CD4-positive, alpha-beta memory T cell (primary cell): ENCODE measurements at regions not wholly inside any gene's neighbourhood (a gene's known extent, or its start where the extent isn't known, plus 50 kb on each side); places are given as distances from the start of the nearest gene placed in this dataset.

Experiments used
- CTCF ChIA-PET: fragments of 350-600 bp; sonication (Branson Sonifier 250); formaldehyde crosslinking; loops from one replicate; lab custom pipeline; 2021; ENCODE audit warnings: inconsistent platforms; ENCODE audit not compliant: partially characterized antibody; lab: Charles Lee
- POLR2A ChIA-PET: fragments of 350-600 bp; sonication (Branson Sonifier 250); formaldehyde crosslinking; loops from one replicate; lab custom pipeline; 2021; ENCODE audit not compliant: partially characterized antibody; lab: Charles Lee
- DNase-seq, 5 donors: peaks; one replicate each; pipeline versions ENCODE4 v3.0.0 to v3.0.0-alpha.2; 2020 to 2022; ENCODE audit warnings: mixed read lengths in 1 of 5
- H3K27ac ChIP-seq: one replicate; pipeline ENCODE4 v1.7.0; 2013; ENCODE audit warnings: low read depth, low read length
- H3K27me3 ChIP-seq: 2 replicates; pipeline ENCODE4 v1.7.0; 2013; ENCODE audit warnings: mild to moderate bottlenecking, low read length, moderate library complexity; ENCODE audit not compliant: insufficient read depth
- H3K36me3 ChIP-seq: 2 replicates; pipeline ENCODE4 v1.7.0; 2013; ENCODE audit warnings: mild to moderate bottlenecking, low read length, moderate library complexity; ENCODE audit not compliant: insufficient read depth
- H3K4me1 ChIP-seq: 2 replicates; pipeline ENCODE4 v1.7.0; 2013; ENCODE audit warnings: mild to moderate bottlenecking, low read length, moderate library complexity; ENCODE audit not compliant: insufficient read depth
- H3K4me3 ChIP-seq, 2 donors: one replicate each; pipeline ENCODE4 v1.7.0; 2013; ENCODE audit warnings: low read length in 2 of 2, mild to moderate bottlenecking in 1 of 2
- H3K9me3 ChIP-seq, 2 donors: one replicate each; pipeline ENCODE4 v1.7.0; 2013; ENCODE audit warnings: low read length in 2 of 2, control low read depth in 1 of 2; ENCODE audit not compliant: control insufficient read depth in 1 of 2
- H3K27ac Mint-ChIP-seq, 7 donors: one replicate each; pipeline ENCODE4 v1.8.0; 2020 to 2021; ENCODE audit warnings: mixed read lengths in 7 of 7, mild to moderate bottlenecking in 6 of 7, inconsistent platforms in 3 of 7, moderate library complexity in 3 of 7
- H3K27me3 Mint-ChIP-seq, 2 donors: one replicate each; pipeline ENCODE4 v1.8.0; 2020 to 2021; ENCODE audit warnings: mixed read lengths in 2 of 2
- H3K36me3 Mint-ChIP-seq, 2 donors: one replicate each; pipeline ENCODE4 v1.8.0; 2020 to 2021; ENCODE audit warnings: mixed read lengths in 2 of 2, inconsistent platforms in 1 of 2, mild to moderate bottlenecking in 1 of 2
- H3K4me1 Mint-ChIP-seq, 4 donors: one replicate each; pipeline ENCODE4 v1.8.0; 2020 to 2021; ENCODE audit warnings: mixed read lengths in 4 of 4, mild to moderate bottlenecking in 1 of 4
- H3K4me3 Mint-ChIP-seq, 8 donors: one replicate each; pipeline ENCODE4 v1.8.0; 2020 to 2021; ENCODE audit warnings: mixed read lengths in 8 of 8, mild to moderate bottlenecking in 7 of 8, moderate library complexity in 6 of 8, inconsistent platforms in 3 of 8
- H3K9me3 Mint-ChIP-seq, 8 donors: one replicate each; pipeline ENCODE4 v1.8.0; 2020 to 2021; ENCODE audit warnings: mixed read lengths in 8 of 8, mild to moderate bottlenecking in 5 of 8, inconsistent platforms in 3 of 8, moderate library complexity in 1 of 8
- intact Hi-C: fragments of 100-400 bp; cut with micrococcal nuclease; formaldehyde crosslinking; loops from one replicate; pipeline ENCODE4 v1.15.1; 2023

DNA sequence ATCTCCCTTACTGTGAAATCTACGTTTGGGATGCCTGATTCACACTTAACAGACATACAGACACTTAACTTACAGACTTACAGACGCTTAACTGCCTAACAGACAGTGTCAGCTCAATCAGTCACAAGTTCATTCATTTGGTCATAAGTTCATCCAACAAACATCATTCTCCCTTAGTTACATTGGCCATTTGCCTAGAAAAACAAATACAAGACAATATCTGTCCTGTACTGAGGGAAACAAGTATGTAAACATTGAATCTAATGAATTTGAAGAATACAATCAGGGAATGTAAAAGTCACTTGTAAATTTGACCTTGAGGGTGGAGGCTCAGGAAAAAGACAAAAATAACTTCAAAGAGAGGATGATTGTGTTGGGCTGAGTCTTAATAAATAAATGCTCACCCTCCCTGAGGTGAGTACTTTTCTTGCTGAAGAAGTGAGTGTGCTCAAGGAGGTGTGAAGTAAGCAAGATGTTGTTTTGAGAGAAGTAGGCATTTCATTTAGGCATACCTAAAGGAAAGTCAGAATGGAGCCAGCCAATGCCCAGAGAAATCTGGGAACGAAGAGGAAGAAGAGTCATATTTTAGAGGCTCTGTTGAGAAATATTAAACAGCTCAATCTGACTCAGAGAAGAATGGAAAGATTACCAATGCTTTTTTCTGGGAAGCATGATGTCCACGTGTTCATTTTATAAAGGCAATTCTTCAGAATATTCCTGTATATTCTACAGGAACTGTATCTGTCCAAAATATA, 958.4 kb upstream of the SLC10A2 start:
- Mint-ChIP-seq H3K9me3 (peaks cover 0 to 6% (median 0%) of the 10 kb centered on the region in 8 donors), H3K27me3 (no peaks in the 10 kb centered on the region), H3K27ac (no peak overlapping the region), H3K36me3 (no peaks in the 10 kb centered on the region), H3K4me3 (no peak overlapping the region), H3K4me1 (no peaks in the 10 kb centered on the region)
- no peaks in the 10 kb centered on the region for H3K36me3 ChIP-seq
- no peak overlapping the region for H3K4me3 ChIP-seq
- CTCF ChIA-PET = no interaction called here
- H3K9me3 ChIP-seq = peaks cover 0 to 6% of the 10 kb centered on the region in 2 donors
- no peak for DNase-seq
- no peaks in the 10 kb centered on the region for H3K27me3 ChIP-seq
- H3K27ac ChIP-seq = no peak overlapping the region
- H3K4me1 ChIP-seq = no peaks in the 10 kb centered on the region
- intact Hi-C loops = no loop called here
- POLR2A ChIA-PET = no interaction called here

DNA sequence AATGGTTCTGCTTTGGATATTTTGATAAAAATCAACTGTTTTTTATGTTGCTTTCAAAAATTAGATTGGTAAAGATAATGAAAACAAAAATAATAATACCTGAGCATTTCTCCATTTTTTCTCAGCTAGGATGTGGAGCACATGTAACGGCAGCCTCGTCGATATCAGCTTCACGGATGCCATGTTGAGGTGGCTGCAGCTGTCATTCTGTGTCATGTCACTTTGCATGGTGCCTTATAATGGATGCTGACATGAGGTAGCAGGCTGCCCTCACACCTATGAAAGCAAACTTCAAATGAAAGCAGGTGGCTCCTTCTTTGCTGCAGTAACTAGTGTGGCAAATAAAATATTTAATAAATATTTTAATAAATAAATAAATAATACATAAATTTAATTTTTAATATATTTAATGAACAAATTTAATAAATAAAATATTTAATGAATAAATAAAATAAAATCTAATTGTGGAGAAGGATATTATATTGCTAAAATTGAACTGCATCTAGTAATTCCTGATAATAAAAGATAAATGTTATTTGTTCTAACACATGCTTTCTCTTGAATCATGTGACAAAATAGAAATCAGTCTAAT, 955.7 kb upstream of the SLC10A2 start:
- H3K9me3 ChIP-seq = peaks cover 0 to 6% of the 10 kb centered on the region in 2 donors
- H3K27ac Mint-ChIP-seq = no peak overlapping the region
- H3K27ac ChIP-seq = no peak overlapping the region
- no peak overlapping the region for H3K4me3 ChIP-seq
- no peaks in the 10 kb centered on the region for H3K4me1 Mint-ChIP-seq
- ChIA-PET POLR2A (no interaction called here), CTCF (no interaction called here)
- H3K9me3 Mint-ChIP-seq = peaks cover 0 to 6% (median 0%) of the 10 kb centered on the region in 8 donors
- H3K36me3 Mint-ChIP-seq = no peaks in the 10 kb centered on the region
- H3K4me1 ChIP-seq = no peaks in the 10 kb centered on the region
- H3K36me3 ChIP-seq = no peaks in the 10 kb centered on the region
- H3K27me3 Mint-ChIP-seq = no peaks in the 10 kb centered on the region
- DNase-seq = no peak
- no peaks in the 10 kb centered on the region for H3K27me3 ChIP-seq
- no peak overlapping the region for H3K4me3 Mint-ChIP-seq
- intact Hi-C loops = no loop called here

DNA sequence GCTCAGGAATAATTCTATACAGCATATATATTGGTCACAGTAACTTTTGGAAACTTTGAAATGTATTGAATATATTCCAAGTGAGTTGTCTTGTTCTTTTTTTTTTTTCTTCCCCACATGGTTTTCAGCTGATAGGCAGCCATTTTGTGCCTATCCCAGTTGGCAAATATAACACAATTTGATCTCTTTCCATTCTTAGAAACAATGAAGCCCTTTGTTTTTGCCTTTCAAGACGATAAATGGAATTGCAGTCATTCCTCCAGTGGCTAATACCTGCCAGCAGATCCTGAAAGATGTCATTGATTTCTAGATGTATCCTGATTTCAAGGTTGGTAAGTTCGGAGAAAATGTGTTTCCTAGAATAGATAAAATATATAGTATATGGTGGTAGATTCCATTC, 951.1 kb upstream of the SLC10A2 start:
- ChIA-PET POLR2A (no interaction called here), CTCF (no interaction called here)
- no peak overlapping the region for H3K4me3 ChIP-seq
- no peaks in the 10 kb centered on the region for H3K36me3 Mint-ChIP-seq
- no peaks in the 10 kb centered on the region for H3K4me1 Mint-ChIP-seq
- H3K27me3 Mint-ChIP-seq = no peaks in the 10 kb centered on the region
- H3K4me1 ChIP-seq = no peaks in the 10 kb centered on the region
- no peaks in the 10 kb centered on the region for H3K36me3 ChIP-seq
- H3K4me3 Mint-ChIP-seq = no peak overlapping the region
- H3K9me3 ChIP-seq = peaks cover 0 to 4% of the 10 kb centered on the region in 2 donors
- intact Hi-C loops = no loop called here
- no peak overlapping the region for H3K27ac ChIP-seq
- DNase-seq = no peak
- H3K27me3 ChIP-seq = no peaks in the 10 kb centered on the region
- H3K27ac Mint-ChIP-seq = no peak overlapping the region
- H3K9me3 Mint-ChIP-seq = peaks cover 0 to 4% (median 0%) of the 10 kb centered on the region in 8 donors

GRCh38 chr13:104015646-104016396, 949.6 kb upstream of the SLC10A2 start:
- H3K9me3 Mint-ChIP-seq = peaks cover 0 to 4% (median under 1%) of the 10 kb centered on the region in 8 donors
- no peaks in the 10 kb centered on the region for H3K4me1 ChIP-seq
- no peaks in the 10 kb centered on the region for H3K36me3 Mint-ChIP-seq
- H3K27me3 Mint-ChIP-seq = no peaks in the 10 kb centered on the region
- POLR2A ChIA-PET = no interaction called here
- CTCF ChIA-PET = no interaction called here
- no peak overlapping the region for H3K4me3 Mint-ChIP-seq
- no peaks in the 10 kb centered on the region for H3K27me3 ChIP-seq
- no peak overlapping the region for H3K4me3 ChIP-seq
- no peaks in the 10 kb centered on the region for H3K36me3 ChIP-seq
- no peak overlapping the region for H3K27ac Mint-ChIP-seq
- DNase-seq = no peak
- peaks cover 0 to 4% of the 10 kb centered on the region in 2 donors for H3K9me3 ChIP-seq
- no peaks in the 10 kb centered on the region for H3K4me1 Mint-ChIP-seq
- H3K27ac ChIP-seq = no peak overlapping the region
- intact Hi-C loops = no loop called here

DNA sequence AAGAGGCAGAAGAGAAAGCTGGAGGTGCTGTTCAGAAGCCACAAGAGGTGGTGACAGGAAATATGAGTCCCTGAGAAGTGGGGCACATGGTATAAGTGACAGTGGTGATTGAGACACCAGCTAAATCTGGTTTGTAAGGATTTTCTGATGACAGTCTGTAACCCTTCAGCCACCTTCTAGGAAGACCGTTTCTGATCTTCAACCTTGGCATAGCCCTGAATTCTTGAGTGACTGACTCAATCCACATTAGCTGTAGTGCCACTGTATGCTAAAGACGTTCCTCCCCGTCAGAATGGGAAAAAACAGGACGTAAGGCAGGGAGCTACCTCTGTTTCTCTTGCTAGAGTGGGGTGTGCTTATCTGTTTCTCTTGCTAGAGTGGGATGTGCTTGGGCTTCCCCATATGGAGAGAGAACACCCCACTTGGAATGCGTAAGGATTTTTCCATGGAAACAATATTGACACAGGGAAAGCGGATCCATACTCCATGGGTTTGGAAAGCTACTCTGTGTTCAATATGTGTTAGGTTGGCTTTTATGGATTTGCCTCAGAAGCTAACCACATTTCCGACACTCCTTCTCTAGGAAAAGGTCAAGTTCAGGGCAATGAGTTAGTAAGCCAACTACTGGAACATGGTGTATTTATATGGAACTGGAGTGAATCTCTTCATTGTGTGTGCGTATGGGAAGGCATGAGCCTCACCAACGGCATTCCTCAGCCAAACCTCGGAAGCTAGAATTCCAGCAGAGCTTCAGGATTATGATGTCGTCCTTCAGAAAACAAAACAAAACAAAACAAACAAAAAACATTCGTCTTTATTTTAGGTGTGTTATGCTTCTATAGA, 948.8 kb upstream of the SLC10A2 start:
- Histone ChIP-seq H3K27ac (no peak overlapping the region), H3K9me3 (peaks cover 0 to 4% of the 10 kb centered on the region in 2 donors), H3K27me3 (no peaks in the 10 kb centered on the region), H3K4me1 (no peaks in the 10 kb centered on the region), H3K4me3 (no peak overlapping the region), H3K36me3 (no peaks in the 10 kb centered on the region)
- Mint-ChIP-seq H3K27ac (no peak overlapping the region), H3K27me3 (no peaks in the 10 kb centered on the region), H3K36me3 (no peaks in the 10 kb centered on the region), H3K4me1 (no peaks in the 10 kb centered on the region), H3K4me3 (no peak overlapping the region), H3K9me3 (peaks cover 0 to 4% (median under 1%) of the 10 kb centered on the region in 8 donors)
- no peak for DNase-seq
- intact Hi-C loops = no loop called here
- ChIA-PET CTCF (no interaction called here), POLR2A (no interaction called here)

DNA sequence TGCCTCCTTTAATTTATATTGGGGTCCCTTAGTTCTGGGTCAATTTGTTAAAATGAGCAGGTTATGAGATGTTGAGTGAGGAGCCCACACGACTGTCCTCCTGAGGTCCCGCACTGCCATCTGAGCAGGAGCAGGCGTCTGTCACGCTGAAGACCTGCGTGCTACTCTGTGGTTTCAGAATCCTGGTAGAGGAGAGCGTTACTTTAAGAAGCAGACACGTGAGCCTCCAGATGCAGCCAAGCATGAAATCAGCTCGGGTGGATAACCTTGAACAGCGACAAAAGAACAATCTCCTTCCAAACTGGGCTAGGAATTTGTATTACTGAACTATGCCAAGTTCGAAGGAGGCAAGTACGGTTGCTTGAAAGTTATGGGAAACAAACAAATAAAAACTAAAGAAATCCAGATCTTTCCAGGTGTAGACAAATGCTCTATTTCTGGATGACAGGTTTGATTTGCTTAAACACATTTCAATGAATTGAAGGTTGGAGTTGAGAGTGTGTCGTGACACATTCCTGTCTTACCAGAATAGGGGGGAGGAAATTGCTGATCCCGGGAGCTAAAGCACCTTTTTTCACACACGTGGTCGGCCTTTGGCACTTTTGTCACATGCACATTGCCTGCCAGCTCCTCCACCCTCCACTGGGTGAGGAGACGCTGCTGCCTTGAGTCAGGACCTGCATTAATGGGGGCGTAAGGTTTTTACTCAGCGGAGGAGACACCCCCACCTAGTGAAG, 945.5 kb upstream of the SLC10A2 start:
- no peak overlapping the region for H3K27ac ChIP-seq
- H3K27me3 ChIP-seq = no peaks in the 10 kb centered on the region
- H3K27ac Mint-ChIP-seq = no peak overlapping the region
- H3K4me1 ChIP-seq = no peaks in the 10 kb centered on the region
- H3K4me1 Mint-ChIP-seq = no peaks in the 10 kb centered on the region
- peaks cover 0 to 4% (median 0%) of the 10 kb centered on the region in 8 donors for H3K9me3 Mint-ChIP-seq
- CTCF ChIA-PET = no interaction called here
- DNase-seq = no peak
- POLR2A ChIA-PET = no interaction called here
- no peaks in the 10 kb centered on the region for H3K27me3 Mint-ChIP-seq
- H3K36me3 Mint-ChIP-seq = no peaks in the 10 kb centered on the region
- H3K36me3 ChIP-seq = no peaks in the 10 kb centered on the region
- intact Hi-C loops = no loop called here
- no peak overlapping the region for H3K4me3 ChIP-seq
- H3K9me3 ChIP-seq = peaks cover 0 to 4% of the 10 kb centered on the region in 2 donors
- H3K4me3 Mint-ChIP-seq = no peak overlapping the region
